ENCODE measurements at regions not wholly inside any gene's neighbourhood (a gene's known extent, or its start where the extent isn't known, plus 50 kb on each side); places are given as distances from the start of the nearest gene placed in this dataset.
"Not testable (repeated sequence)": the region's sequence is repeated elsewhere in the genome, so short reads cannot be mapped to it uniquely, and the experiment has no call there.

- no peak for TF ChIP-seq CTCF (IDR thresholded peaks at IDR 0.05; ENCODE audit: insufficient read depth, low read depth, low read length, missing control alignments)
Measured at GRCh38 chr2:234163510-234164045, 113.1 kb downstream of the SPP2 start.

GRCh38 chr2:234162861-234163260 is 112.4 kb downstream of the SPP2 start:
- TF ChIP-seq CTCF (IDR thresholded peaks at IDR 0.05; ENCODE audit: insufficient read depth, low read depth, low read length, missing control alignments), result no peak
- no peak overlapping the region for H3K4me3 ChIP-seq (ENCODE audit: low read depth, low read length)
- no peak for DNase-seq (ENCODE audit: low read depth)

More at GRCh38 chr2:234163510-234164045, 113.1 kb downstream of the SPP2 start:
- H3K4me3 ChIP-seq (ENCODE audit: low read depth, low read length), result no peak overlapping the region
- DNase-seq (ENCODE audit: low read depth), result no peak

- DNase-seq (ENCODE audit: low read depth), result no peak
- no peak for TF ChIP-seq CTCF (IDR thresholded peaks at IDR 0.05; ENCODE audit: insufficient read depth, low read depth, low read length, missing control alignments)
- no peak overlapping the region for H3K4me3 ChIP-seq (ENCODE audit: low read depth, low read length)
Measured at GRCh38 chr2:234161932-234162331, 111.4 kb downstream of the SPP2 start.

GRCh38 chr2:234158812-234159211 is 108.3 kb downstream of the SPP2 start:
- no peak for TF ChIP-seq CTCF (IDR thresholded peaks at IDR 0.05; ENCODE audit: insufficient read depth, low read depth, low read length, missing control alignments)
- H3K4me3 ChIP-seq (ENCODE audit: low read depth, low read length), result no peak overlapping the region
- no peak for DNase-seq (ENCODE audit: low read depth)

GRCh38 chr2:234157817-234158588 is 107.5 kb downstream of the SPP2 start:
- TF ChIP-seq CTCF (IDR thresholded peaks at IDR 0.05; ENCODE audit: insufficient read depth, low read depth, low read length, missing control alignments), result no peak
- no peak for DNase-seq (ENCODE audit: low read depth)

GRCh38 chr2:234156326-234156725 is 105.8 kb downstream of the SPP2 start:
- H3K4me3 ChIP-seq (ENCODE audit: low read depth, low read length), result no peak overlapping the region
- DNase-seq (ENCODE audit: low read depth), result no peak
- no peak for TF ChIP-seq CTCF (IDR thresholded peaks at IDR 0.05; ENCODE audit: insufficient read depth, low read depth, low read length, missing control alignments)

More at GRCh38 chr2:234157817-234158588, 107.5 kb downstream of the SPP2 start:
- no peak overlapping the region for H3K4me3 ChIP-seq (ENCODE audit: low read depth, low read length)

- H3K4me3 ChIP-seq (ENCODE audit: low read depth, low read length); DNase-seq (ENCODE audit: low read depth): not testable (repeated sequence)
Measured at GRCh38 chr2:234152835-234153234, 102.3 kb downstream of the SPP2 start.

All from GM12865 (cell line).